DMS79 (cell line): ENCODE measurements at regions not wholly inside any gene's neighbourhood (a gene's known extent, or its start where the extent isn't known, plus 50 kb on each side); places are given as distances from the start of the nearest gene placed in this dataset.

Source experiments
- DNase-seq: peaks from one replicate; lab custom pipeline; 2025; lab: John Stamatoyannopoulos, UW

GRCh38 chr20:23932256-23932655, 52.7 kb upstream of the CST5 start:
- DNase-seq: peak; percentile 6
